Activated naive CD8-positive, alpha-beta T cell treated with anti-CD3 and anti-CD28 coated beads, Interleukin-2, amount 10 ng/mL, durations not matched to agents 7 days and 5 days (primary cell): ENCODE measurements at regions not wholly inside any gene's neighbourhood (a gene's known extent, or its start where the extent isn't known, plus 50 kb on each side); places are given as distances from the start of the nearest gene placed in this dataset.
A peak's percentile ranks its signal among the peaks of the same experiment; 100 is the strongest.

Experiments used
- ATAC-seq: fragments of 150-1000 bp; cut with Tn5 transposase; one replicate; pipeline ENCODE4 v1.10.0; 2021; ENCODE audit warnings: low read depth, moderate library complexity
- POLR2A ChIA-PET: fragments of 350-600 bp; sonication (Branson Sonifier 250); formaldehyde crosslinking; loops from one replicate; lab custom pipeline; 2021; ENCODE audit warnings: antibody characterized with exemption; lab: Charles Lee
- DNase-seq: peaks from one replicate; pipeline ENCODE4 v3.0.0; 2021
- H3K27ac Mint-ChIP-seq: one replicate; pipeline ENCODE4 v1.8.0; 2022; ENCODE audit warnings: mild to moderate bottlenecking, mixed read lengths
- H3K27me3 Mint-ChIP-seq: one replicate; pipeline ENCODE4 v1.8.0; 2022; ENCODE audit warnings: mild to moderate bottlenecking, moderate library complexity, mixed read lengths
- H3K36me3 Mint-ChIP-seq: one replicate; pipeline ENCODE4 v1.8.0; 2021; ENCODE audit warnings: mild to moderate bottlenecking, mixed read lengths
- H3K4me1 Mint-ChIP-seq: one replicate; pipeline ENCODE4 v1.8.0; 2021; ENCODE audit warnings: mixed read lengths
- H3K4me3 Mint-ChIP-seq: one replicate; pipeline ENCODE4 v1.8.0; 2022; ENCODE audit warnings: mild to moderate bottlenecking, moderate library complexity, mixed read lengths
- H3K9me3 Mint-ChIP-seq: one replicate; pipeline ENCODE4 v1.8.0; 2021; ENCODE audit warnings: mixed read lengths

- POLR2A ChIA-PET = no interaction called here
- ATAC-seq (no peak), DNase-seq (no peak)
- Mint-ChIP-seq H3K4me1 (peaks cover 13% of the 10 kb centered on the region), H3K9me3 (peaks cover 23% of the 10 kb centered on the region), H3K4me3 (no peak overlapping the region), H3K36me3 (peaks cover 2% of the 10 kb centered on the region), H3K27ac (no peak overlapping the region), H3K27me3 (peaks cover 4% of the 10 kb centered on the region)
These were observed 129.8 kb upstream of the CHST15 start for GRCh38 chr10:124222988-124223710.

- H3K27ac Mint-ChIP-seq = no peak overlapping the region
- ATAC-seq (no peak), DNase-seq (no peak)
- peaks cover 16% of the 10 kb centered on the region for H3K9me3 Mint-ChIP-seq
- POLR2A ChIA-PET = no interaction called here
- peaks cover 13% of the 10 kb centered on the region for H3K4me1 Mint-ChIP-seq
- H3K4me3 Mint-ChIP-seq = no peak overlapping the region
- peaks cover 4% of the 10 kb centered on the region for H3K27me3 Mint-ChIP-seq
- peaks cover 1% of the 10 kb centered on the region for H3K36me3 Mint-ChIP-seq
These were observed 129.1 kb upstream of the CHST15 start for GRCh38 chr10:124222318-124222987.

GRCh38 chr10:124221356-124222317 lies 128.2 kb upstream of the CHST15 start:
- Mint-ChIP-seq H3K36me3 (no peaks in the 10 kb centered on the region), H3K9me3 (peaks cover 8% of the 10 kb centered on the region), H3K27me3 (peaks cover 6% of the 10 kb centered on the region), H3K27ac (no peak overlapping the region), H3K4me3 (peak overlapping the region; percentile 33), H3K4me1 (peaks cover 13% of the 10 kb centered on the region)
- ATAC-seq (no peak), DNase-seq (no peak)
- POLR2A ChIA-PET = interaction anchor here (0.8 kb wide), 1 partner anchor 10 kb away, joined by 3 read pairs; no protein-coding TSS in a partner anchor

GRCh38 chr10:124220971-124221355 lies 127.6 kb upstream of the CHST15 start:
- H3K9me3 Mint-ChIP-seq = peaks cover 3% of the 10 kb centered on the region
- H3K4me1 Mint-ChIP-seq = peaks cover 12% of the 10 kb centered on the region
- ATAC-seq (no peak), DNase-seq (no peak)
- H3K27me3 Mint-ChIP-seq = peaks cover 7% of the 10 kb centered on the region
- no peaks in the 10 kb centered on the region for H3K36me3 Mint-ChIP-seq
- no peak overlapping the region for H3K4me3 Mint-ChIP-seq
- no peak overlapping the region for H3K27ac Mint-ChIP-seq
- POLR2A ChIA-PET = interaction anchor here (0.8 kb wide), 1 partner anchor 10 kb away, joined by 3 read pairs; no protein-coding TSS in a partner anchor

- DNase-seq = no peak
- Mint-ChIP-seq H3K4me1 (peaks cover 10% of the 10 kb centered on the region), H3K36me3 (no peaks in the 10 kb centered on the region), H3K4me3 (no peak overlapping the region), H3K27ac (no peak overlapping the region), H3K9me3 (no peaks in the 10 kb centered on the region), H3K27me3 (peaks cover 7% of the 10 kb centered on the region)
- ATAC-seq = no peak
- POLR2A ChIA-PET = interaction anchor here (0.8 kb wide), 1 partner anchor 11 kb away, joined by 3 read pairs; no protein-coding TSS in a partner anchor
These were observed 127.1 kb upstream of the CHST15 start for GRCh38 chr10:124220547-124220946.

GRCh38 chr10:124219655-124220054 lies 126.3 kb upstream of the CHST15 start:
- peaks cover 7% of the 10 kb centered on the region for H3K27me3 Mint-ChIP-seq
- POLR2A ChIA-PET = no interaction called here
- no peaks in the 10 kb centered on the region for H3K9me3 Mint-ChIP-seq

GRCh38 chr10:124219062-124219461 lies 125.7 kb upstream of the CHST15 start:
- no peaks in the 10 kb centered on the region for H3K36me3 Mint-ChIP-seq
- POLR2A ChIA-PET = no interaction called here
- H3K4me3 Mint-ChIP-seq = no peak overlapping the region
- peaks cover 10% of the 10 kb centered on the region for H3K4me1 Mint-ChIP-seq
- H3K27ac Mint-ChIP-seq = no peak overlapping the region
- ATAC-seq (no peak), DNase-seq (no peak)
- peaks cover 7% of the 10 kb centered on the region for H3K27me3 Mint-ChIP-seq
- H3K9me3 Mint-ChIP-seq = no peaks in the 10 kb centered on the region

More at GRCh38 chr10:124219655-124220054, 126.3 kb upstream of the CHST15 start:
- DNase-seq (no peak), ATAC-seq (no peak)
- no peak overlapping the region for H3K27ac Mint-ChIP-seq
- no peak overlapping the region for H3K4me3 Mint-ChIP-seq
- H3K4me1 Mint-ChIP-seq = peaks cover 10% of the 10 kb centered on the region
- no peaks in the 10 kb centered on the region for H3K36me3 Mint-ChIP-seq

GRCh38 chr10:124217906-124218804 lies 124.8 kb upstream of the CHST15 start:
- H3K27me3 Mint-ChIP-seq = peaks cover 7% of the 10 kb centered on the region
- ATAC-seq (no peak), DNase-seq (no peak)
- no peak overlapping the region for H3K4me3 Mint-ChIP-seq
- H3K36me3 Mint-ChIP-seq = no peaks in the 10 kb centered on the region
- POLR2A ChIA-PET = no interaction called here
- no peaks in the 10 kb centered on the region for H3K9me3 Mint-ChIP-seq
- H3K4me1 Mint-ChIP-seq = peaks cover 10% of the 10 kb centered on the region
- no peak overlapping the region for H3K27ac Mint-ChIP-seq

GRCh38 chr10:124217031-124217430 lies 123.6 kb upstream of the CHST15 start:
- Mint-ChIP-seq H3K36me3 (no peaks in the 10 kb centered on the region), H3K27me3 (peaks cover 7% of the 10 kb centered on the region), H3K4me3 (no peak overlapping the region), H3K27ac (no peak overlapping the region), H3K9me3 (peaks cover 1% of the 10 kb centered on the region), H3K4me1 (peaks cover 10% of the 10 kb centered on the region)
- ATAC-seq (no peak), DNase-seq (no peak)
- POLR2A ChIA-PET = no interaction called here

GRCh38 chr10:124214610-124215375 lies 121.4 kb upstream of the CHST15 start:
- ATAC-seq (no peak), DNase-seq (no peak)
- Mint-ChIP-seq H3K27me3 (peaks cover 4% of the 10 kb centered on the region), H3K9me3 (peaks cover 1% of the 10 kb centered on the region), H3K4me1 (no peaks in the 10 kb centered on the region), H3K36me3 (no peaks in the 10 kb centered on the region), H3K27ac (no peak overlapping the region), H3K4me3 (no peak overlapping the region)
- POLR2A ChIA-PET = no interaction called here

- no peaks in the 10 kb centered on the region for H3K36me3 Mint-ChIP-seq
- POLR2A ChIA-PET = no interaction called here
- H3K27ac Mint-ChIP-seq = no peak overlapping the region
- DNase-seq = no peak
- H3K4me1 Mint-ChIP-seq = no peaks in the 10 kb centered on the region
- peaks cover 2% of the 10 kb centered on the region for H3K27me3 Mint-ChIP-seq
- ATAC-seq = no peak
- no peak overlapping the region for H3K4me3 Mint-ChIP-seq
- H3K9me3 Mint-ChIP-seq = peaks cover 1% of the 10 kb centered on the region
These were observed 120.6 kb upstream of the CHST15 start for GRCh38 chr10:124213899-124214510.
